ENCODE measurements at regions not wholly inside any gene's neighbourhood (a gene's known extent, or its start where the extent isn't known, plus 50 kb on each side); places are given as distances from the start of the nearest gene placed in this dataset.

- Mint-ChIP-seq H3K4me1 (no peaks in the 10 kb centered on the region), H3K9me3 (peaks cover 21% of the 10 kb centered on the region), H3K4me3 (no peak overlapping the region), H3K36me3 (no peaks in the 10 kb centered on the region), H3K27me3 (ENCODE audit: low read depth) (no peaks in the 10 kb centered on the region), H3K27ac (no peak overlapping the region)
- TF ChIP-seq CTCF (IDR thresholded peaks at IDR 0.05; ENCODE audit: unreplicated experiment) = no peak
- no peak for DNase-seq (ENCODE audit: low spot score in 2 of 2, unreplicated experiment in 2 of 2)
Observed at GRCh38 chr10:57418476-57418875, 849.2 kb downstream of the IPMK start.

DNA sequence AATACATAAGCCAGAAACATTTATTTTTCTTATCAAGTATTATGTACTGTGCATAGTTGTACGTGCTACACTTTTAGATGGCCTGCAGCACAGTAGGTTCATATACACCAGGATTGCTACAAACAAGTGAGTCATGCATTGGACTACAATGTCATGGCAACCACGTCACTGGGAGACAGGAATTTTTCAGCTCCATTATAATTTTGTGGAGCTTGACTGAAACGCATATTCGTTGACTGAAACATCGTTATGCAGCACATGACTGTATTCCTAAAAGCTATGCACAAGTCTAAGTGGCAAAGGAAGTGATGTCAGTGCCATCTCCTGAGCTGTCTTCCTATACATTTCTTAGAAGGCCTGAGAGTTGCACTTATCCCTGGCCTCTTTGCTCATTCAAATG, 871.8 kb downstream of the IPMK start:
- H3K4me3 Mint-ChIP-seq = no peak overlapping the region
- no peak for DNase-seq (ENCODE audit: low spot score in 2 of 2, unreplicated experiment in 2 of 2)
- no peak for TF ChIP-seq CTCF (IDR thresholded peaks at IDR 0.05; ENCODE audit: unreplicated experiment)
- H3K27ac Mint-ChIP-seq = no peak overlapping the region
- H3K36me3 Mint-ChIP-seq = no peaks in the 10 kb centered on the region
- no peaks in the 10 kb centered on the region for H3K9me3 Mint-ChIP-seq
- no peaks in the 10 kb centered on the region for H3K4me1 Mint-ChIP-seq
- no peaks in the 10 kb centered on the region for H3K27me3 Mint-ChIP-seq (ENCODE audit: low read depth)

- Mint-ChIP-seq H3K4me3 (no peak overlapping the region), H3K27ac (no peak overlapping the region), H3K4me1 (peaks cover 5% of the 10 kb centered on the region), H3K36me3 (no peaks in the 10 kb centered on the region), H3K27me3 (ENCODE audit: low read depth) (no peaks in the 10 kb centered on the region), H3K9me3 (peaks cover 6% of the 10 kb centered on the region)
- DNase-seq (ENCODE audit: low spot score in 2 of 2, unreplicated experiment in 2 of 2) = no peak
- TF ChIP-seq CTCF (IDR thresholded peaks at IDR 0.05; ENCODE audit: unreplicated experiment) = no peak
Observed at GRCh38 chr10:57367412-57367811, 900.3 kb downstream of the IPMK start.

DNA sequence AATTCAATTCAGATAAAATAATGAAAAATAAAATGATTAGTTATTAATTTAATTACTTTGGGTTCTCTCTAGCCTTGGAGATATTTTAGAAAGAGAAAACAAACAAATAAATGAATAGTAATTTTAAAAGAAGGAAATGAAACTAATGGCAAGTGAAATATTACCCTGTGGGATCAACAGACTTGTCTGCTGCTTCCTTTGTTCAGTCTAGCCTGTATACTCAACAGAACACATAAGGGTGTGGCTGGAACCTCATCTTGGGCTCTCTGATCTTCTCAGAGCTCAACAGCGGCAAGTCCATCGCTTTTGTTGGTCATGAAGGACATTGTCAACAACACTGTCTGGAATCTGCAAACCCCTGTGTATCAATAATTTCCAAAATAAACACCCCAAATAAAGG, 904.9 kb downstream of the IPMK start:
- no peak overlapping the region for H3K27ac Mint-ChIP-seq
- TF ChIP-seq CTCF (IDR thresholded peaks at IDR 0.05; ENCODE audit: unreplicated experiment) = no peak
- H3K27me3 Mint-ChIP-seq (ENCODE audit: low read depth) = no peaks in the 10 kb centered on the region

DNA sequence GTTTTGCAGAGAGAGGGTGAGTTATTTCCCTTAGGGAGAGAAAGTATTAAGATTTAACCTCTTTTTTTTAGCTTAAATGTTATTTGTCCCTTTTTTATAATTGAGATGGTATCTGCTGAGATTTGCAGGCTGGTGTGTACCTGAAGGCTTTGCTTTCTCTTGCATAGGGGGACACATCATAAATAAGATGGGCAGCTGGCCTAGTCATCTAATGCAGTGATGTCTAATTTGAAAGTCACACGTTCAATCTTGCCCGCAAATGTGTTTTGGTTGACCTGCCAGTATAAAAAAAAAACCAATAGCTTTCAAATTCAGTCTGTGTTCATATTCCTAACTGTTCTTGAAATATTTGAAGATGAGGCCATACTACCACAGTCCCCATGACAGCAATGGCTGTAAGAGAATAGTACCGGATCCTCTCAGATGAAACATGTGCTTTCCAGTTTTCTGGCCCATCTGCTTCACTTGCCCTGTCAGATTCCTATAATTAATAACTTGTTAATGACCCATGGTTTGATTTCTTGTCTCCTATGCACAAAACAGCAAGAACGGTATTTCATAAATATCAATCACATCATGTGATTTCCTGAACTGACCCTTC, 914.2 kb downstream of the IPMK start:
- no peak for DNase-seq (ENCODE audit: low spot score in 2 of 2, unreplicated experiment in 2 of 2)
- Mint-ChIP-seq H3K36me3 (no peaks in the 10 kb centered on the region), H3K27me3 (ENCODE audit: low read depth) (no peaks in the 10 kb centered on the region), H3K9me3 (peaks cover 22% of the 10 kb centered on the region), H3K27ac (no peak overlapping the region), H3K4me1 (no peaks in the 10 kb centered on the region), H3K4me3 (no peak overlapping the region)
- no peak for TF ChIP-seq CTCF (IDR thresholded peaks at IDR 0.05; ENCODE audit: unreplicated experiment)

More for the DNA sequence above, 904.9 kb downstream of the IPMK start:
- H3K36me3 Mint-ChIP-seq = no peaks in the 10 kb centered on the region
- H3K4me3 Mint-ChIP-seq = no peak overlapping the region
- peaks cover 6% of the 10 kb centered on the region for H3K9me3 Mint-ChIP-seq
- DNase-seq (ENCODE audit: low spot score in 2 of 2, unreplicated experiment in 2 of 2) = no peak
- no peaks in the 10 kb centered on the region for H3K4me1 Mint-ChIP-seq

- Mint-ChIP-seq H3K27ac (no peak overlapping the region), H3K4me3 (no peak overlapping the region), H3K27me3 (ENCODE audit: low read depth) (no peaks in the 10 kb centered on the region), H3K36me3 (no peaks in the 10 kb centered on the region), H3K4me1 (no peaks in the 10 kb centered on the region), H3K9me3 (peaks cover 45% of the 10 kb centered on the region)
- no peak for DNase-seq (ENCODE audit: low spot score in 2 of 2, unreplicated experiment in 2 of 2)
- TF ChIP-seq CTCF (IDR thresholded peaks at IDR 0.05; ENCODE audit: unreplicated experiment) = no peak
Observed at GRCh38 chr10:57351076-57351475, 916.6 kb downstream of the IPMK start.
